ENCODE measurements at regions not wholly inside any gene's neighbourhood (a gene's known extent, or its start where the extent isn't known, plus 50 kb on each side); places are given as distances from the start of the nearest gene placed in this dataset.
A peak's percentile ranks its signal among the peaks of the same experiment; 100 is the strongest.
"Not testable (repeated sequence)": the region's sequence is repeated elsewhere in the genome, so short reads cannot be mapped to it uniquely, and the experiment has no call there.

GRCh38 chr3:107927361-107928083, 163.3 kb downstream of the CD47 start:
- no peaks in the 10 kb centered on the region for H3K9me3 Mint-ChIP-seq
- no peaks in the 10 kb centered on the region for H3K36me3 Mint-ChIP-seq (ENCODE audit: low read depth)
- intact Hi-C loops (cut with micrococcal nuclease), result loop anchor here (1.0 to 5.0 kb wide), 7 partner anchors 15 to 691 kb away; no protein-coding TSS in a partner anchor
- no peak overlapping the region for H3K27ac Mint-ChIP-seq
- peak overlapping the region; percentile 85 for H3K4me3 Mint-ChIP-seq
- peaks cover 18% of the 10 kb centered on the region for H3K27me3 Mint-ChIP-seq (ENCODE audit: insufficient read depth)
- H3K4me1 Mint-ChIP-seq (ENCODE audit: low read depth), result peaks cover 9% of the 10 kb centered on the region
- peak; percentile 50 for DNase-seq (ENCODE audit: low spot score)

- no peak for DNase-seq (ENCODE audit: low spot score)
- Mint-ChIP-seq H3K36me3 (ENCODE audit: low read depth) (no peaks in the 10 kb centered on the region), H3K27ac (no peak overlapping the region), H3K9me3 (no peaks in the 10 kb centered on the region), H3K27me3 (ENCODE audit: insufficient read depth) (peaks cover 18% of the 10 kb centered on the region), H3K4me3 (no peak overlapping the region), H3K4me1 (ENCODE audit: low read depth) (peaks cover 9% of the 10 kb centered on the region)
- intact Hi-C loops (cut with micrococcal nuclease), result loop anchor here (2.0 to 5.0 kb wide), 2 partner anchors 249 to 351 kb away; no protein-coding TSS in a partner anchor
Observed at GRCh38 chr3:107925851-107926250, 165.0 kb downstream of the CD47 start.

DNA sequence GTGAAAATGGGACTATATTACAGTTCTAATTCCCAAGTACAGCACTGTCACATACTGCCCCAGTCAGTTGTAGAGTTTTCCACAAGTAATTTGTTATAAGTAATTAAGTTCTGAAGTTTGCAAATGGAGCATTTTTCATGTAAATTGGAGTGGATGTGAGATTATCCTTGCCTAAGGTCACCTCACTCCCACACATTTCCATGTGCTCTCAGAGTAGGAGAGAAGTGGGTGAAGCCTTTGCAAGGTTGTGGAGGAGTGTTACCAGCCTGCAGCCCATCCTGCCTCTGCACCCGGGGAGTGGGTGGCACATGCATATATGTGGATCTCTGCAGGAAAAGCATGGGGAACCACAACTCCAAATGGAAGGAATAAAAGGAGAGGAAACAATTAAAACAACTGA, 169.8 kb downstream of the CD47 start:
- H3K4me1 Mint-ChIP-seq (ENCODE audit: low read depth), result no peaks in the 10 kb centered on the region
- DNase-seq (ENCODE audit: low spot score), result no peak
- intact Hi-C loops (cut with micrococcal nuclease), result no loop called here
- H3K27me3 Mint-ChIP-seq (ENCODE audit: insufficient read depth), result peaks cover 30% of the 10 kb centered on the region
- no peaks in the 10 kb centered on the region for H3K36me3 Mint-ChIP-seq (ENCODE audit: low read depth)
- no peak overlapping the region for H3K4me3 Mint-ChIP-seq
- H3K27ac Mint-ChIP-seq, result no peak overlapping the region
- no peaks in the 10 kb centered on the region for H3K9me3 Mint-ChIP-seq

- Mint-ChIP-seq H3K9me3 (no peaks in the 10 kb centered on the region), H3K4me3 (no peak overlapping the region), H3K36me3 (ENCODE audit: low read depth) (no peaks in the 10 kb centered on the region), H3K27me3 (ENCODE audit: insufficient read depth) (peaks cover 33% of the 10 kb centered on the region), H3K4me1 (ENCODE audit: low read depth) (no peaks in the 10 kb centered on the region), H3K27ac (no peak overlapping the region)
- intact Hi-C loops (cut with micrococcal nuclease), result no loop called here
- no peak for DNase-seq (ENCODE audit: low spot score)
Observed at GRCh38 chr3:107920538-107920937, 170.3 kb downstream of the CD47 start.

DNA sequence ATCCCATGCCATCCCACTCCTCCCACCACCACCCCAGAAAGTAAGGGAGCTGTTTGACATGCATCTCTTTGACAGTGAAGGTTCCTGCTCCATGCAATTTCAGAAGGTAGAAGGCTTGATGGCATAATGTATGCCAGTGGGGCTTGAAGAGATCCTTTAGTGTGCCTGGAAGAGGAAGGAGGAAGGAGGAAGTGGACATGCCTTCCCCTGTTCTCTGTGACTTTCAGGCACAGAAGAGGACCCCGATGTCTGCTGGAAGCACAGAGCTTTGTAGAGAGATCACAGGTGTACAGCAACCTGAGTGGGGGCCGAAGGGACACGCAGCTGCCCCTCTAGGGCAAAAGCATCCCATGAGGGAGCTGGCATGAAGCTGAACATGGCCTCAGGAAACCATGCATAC, 171.6 kb downstream of the CD47 start:
- H3K9me3 Mint-ChIP-seq, result no peaks in the 10 kb centered on the region
- H3K27ac Mint-ChIP-seq, result no peak overlapping the region
- peaks cover 38% of the 10 kb centered on the region for H3K27me3 Mint-ChIP-seq (ENCODE audit: insufficient read depth)
- DNase-seq (ENCODE audit: low spot score), result no peak
- H3K4me1 Mint-ChIP-seq (ENCODE audit: low read depth), result no peaks in the 10 kb centered on the region
- H3K36me3 Mint-ChIP-seq (ENCODE audit: low read depth), result no peaks in the 10 kb centered on the region
- H3K4me3 Mint-ChIP-seq, result no peak overlapping the region
- intact Hi-C loops (cut with micrococcal nuclease), result no loop called here

GRCh38 chr3:107916171-107916570, 174.7 kb downstream of the CD47 start:
- Mint-ChIP-seq H3K4me1 (ENCODE audit: low read depth) (peaks cover 6% of the 10 kb centered on the region), H3K4me3 (no peak overlapping the region), H3K9me3 (no peaks in the 10 kb centered on the region), H3K27me3 (ENCODE audit: insufficient read depth) (peaks cover 29% of the 10 kb centered on the region), H3K27ac (no peak overlapping the region), H3K36me3 (ENCODE audit: low read depth) (no peaks in the 10 kb centered on the region)
- no peak for DNase-seq (ENCODE audit: low spot score)
- intact Hi-C loops (cut with micrococcal nuclease), result no loop called here

DNA sequence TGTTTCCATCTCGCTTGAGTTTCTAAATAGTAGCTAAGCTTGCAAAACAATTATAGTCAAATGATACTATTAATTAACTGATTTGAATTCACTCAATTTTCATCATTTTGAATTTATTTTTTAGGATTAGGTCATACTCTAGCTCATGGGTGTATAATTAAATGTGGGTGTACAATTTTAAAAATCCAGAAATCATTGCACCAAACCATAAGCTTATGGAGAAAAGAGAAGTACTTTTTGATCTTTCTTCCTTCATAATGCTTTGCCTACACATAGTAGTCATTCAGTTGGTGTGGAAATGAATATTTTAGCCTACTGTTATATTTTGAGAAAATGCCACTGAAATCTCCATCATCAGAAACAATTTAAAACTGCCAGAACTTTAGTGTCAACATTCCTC, 175.1 kb downstream of the CD47 start:
- H3K4me1 Mint-ChIP-seq (ENCODE audit: low read depth), result peaks cover 10% of the 10 kb centered on the region
- no peak overlapping the region for H3K4me3 Mint-ChIP-seq
- no peaks in the 10 kb centered on the region for H3K36me3 Mint-ChIP-seq (ENCODE audit: low read depth)
- H3K27me3 Mint-ChIP-seq (ENCODE audit: insufficient read depth), result peaks cover 29% of the 10 kb centered on the region
- H3K9me3 Mint-ChIP-seq, result no peaks in the 10 kb centered on the region
- intact Hi-C loops (cut with micrococcal nuclease), result no loop called here
- DNase-seq (ENCODE audit: low spot score), result no peak
- H3K27ac Mint-ChIP-seq, result no peak overlapping the region

DNA sequence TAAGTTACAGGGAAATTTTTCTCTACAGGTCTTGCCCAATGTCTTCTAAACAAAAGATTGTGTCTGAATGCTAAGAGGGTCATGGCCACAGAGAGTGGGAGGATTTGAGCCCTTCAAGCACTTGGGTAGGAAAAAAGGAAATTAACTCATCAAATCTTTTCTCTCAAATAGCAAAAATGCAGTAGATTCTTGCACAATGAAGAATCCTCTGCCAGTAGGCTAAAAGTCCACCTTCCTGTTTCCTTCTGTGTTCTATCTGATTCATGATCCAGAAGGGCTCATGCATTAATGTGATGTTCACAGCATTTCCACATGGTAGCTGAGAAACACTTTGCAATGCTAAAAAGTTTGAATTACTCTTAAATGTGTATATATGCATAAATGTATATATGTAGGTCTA, 177.1 kb downstream of the CD47 start:
- Mint-ChIP-seq H3K36me3 (ENCODE audit: low read depth) (no peaks in the 10 kb centered on the region), H3K27ac (no peak overlapping the region), H3K4me1 (ENCODE audit: low read depth) (peaks cover 14% of the 10 kb centered on the region), H3K27me3 (ENCODE audit: insufficient read depth) (peaks cover 28% of the 10 kb centered on the region), H3K4me3 (no peak overlapping the region), H3K9me3 (no peaks in the 10 kb centered on the region)
- intact Hi-C loops (cut with micrococcal nuclease), result no loop called here
- no peak for DNase-seq (ENCODE audit: low spot score)

DNA sequence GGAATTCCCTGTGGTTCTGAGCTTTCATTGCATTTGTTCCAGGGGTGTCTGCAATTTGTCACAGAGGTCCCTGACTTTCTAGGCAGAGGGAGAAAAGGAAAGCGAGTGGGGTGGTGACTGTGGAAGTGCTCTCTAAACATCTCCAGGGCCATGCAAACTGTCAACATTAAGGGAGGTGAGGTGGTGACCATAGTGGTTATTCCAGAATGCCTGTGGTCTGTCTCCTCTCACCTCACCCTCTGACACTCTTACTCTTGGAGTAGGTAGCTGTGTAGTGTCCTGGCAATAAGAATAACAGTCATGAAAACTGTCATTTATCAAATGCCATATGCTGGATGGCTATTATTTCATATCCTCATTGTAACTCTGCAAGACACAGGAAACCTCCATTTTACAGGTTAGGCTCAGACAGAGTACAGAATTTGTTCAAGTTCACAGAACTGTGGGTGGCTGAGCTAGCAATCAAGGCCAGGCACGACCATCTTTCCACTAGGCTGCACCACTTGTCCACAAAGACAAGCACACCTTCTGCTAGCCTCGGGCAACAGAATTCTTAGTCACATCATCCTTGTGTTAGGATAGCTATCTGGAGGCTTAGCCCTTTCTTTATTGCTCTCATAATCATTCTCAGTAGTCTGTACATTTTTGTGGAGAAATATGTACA, 179.4 kb downstream of the CD47 start:
- H3K9me3 Mint-ChIP-seq, result no peaks in the 10 kb centered on the region
- DNase-seq (ENCODE audit: low spot score), result no peak
- peaks cover 12% of the 10 kb centered on the region for H3K27me3 Mint-ChIP-seq (ENCODE audit: insufficient read depth)
- no peak overlapping the region for H3K4me3 Mint-ChIP-seq
- intact Hi-C loops (cut with micrococcal nuclease), result loop anchor here (2.0 kb wide), 1 partner anchor 31 kb away; no protein-coding TSS in a partner anchor
- peaks cover 20% of the 10 kb centered on the region for H3K4me1 Mint-ChIP-seq (ENCODE audit: low read depth)
- H3K36me3 Mint-ChIP-seq (ENCODE audit: low read depth), result no peaks in the 10 kb centered on the region
- H3K27ac Mint-ChIP-seq, result no peak overlapping the region

- DNase-seq (ENCODE audit: low spot score), result no peak
- intact Hi-C loops (cut with micrococcal nuclease), result loop anchor here (2.0 kb wide), 1 partner anchor 32 kb away; no protein-coding TSS in a partner anchor
- H3K4me3 Mint-ChIP-seq, result no peak overlapping the region
Observed at GRCh38 chr3:107910713-107911259, 180.0 kb downstream of the CD47 start.

DNA sequence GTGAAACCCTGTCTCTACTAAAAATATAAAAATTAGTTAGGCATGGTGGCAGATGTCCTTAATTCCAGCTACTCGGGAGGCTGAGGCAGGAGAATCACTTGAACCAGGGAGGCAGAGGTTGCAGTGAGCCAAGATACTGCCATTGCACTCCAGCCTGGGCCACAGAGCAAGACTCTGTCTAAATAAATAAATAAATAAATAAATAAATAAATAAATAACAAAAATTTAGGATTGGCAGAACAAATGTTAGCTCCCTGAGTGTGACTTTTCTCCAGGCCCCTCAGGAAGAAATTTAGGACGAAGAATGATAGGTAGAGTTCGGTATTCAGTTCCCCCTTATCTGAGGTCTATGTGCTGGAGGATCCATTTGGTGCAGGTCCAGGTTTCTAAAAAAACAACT, 181.2 kb downstream of the CD47 start:
- H3K4me3 Mint-ChIP-seq; H3K36me3 Mint-ChIP-seq (ENCODE audit: low read depth); H3K9me3 Mint-ChIP-seq; DNase-seq (ENCODE audit: low spot score); H3K27ac Mint-ChIP-seq; intact Hi-C loops (cut with micrococcal nuclease); H3K27me3 Mint-ChIP-seq (ENCODE audit: insufficient read depth): not testable (repeated sequence)
- H3K4me1 Mint-ChIP-seq (ENCODE audit: low read depth), result peaks cover 20% of the 10 kb centered on the region

More at GRCh38 chr3:107910713-107911259, 180.0 kb downstream of the CD47 start:
- H3K9me3 Mint-ChIP-seq, result no peaks in the 10 kb centered on the region
- no peak overlapping the region for H3K27ac Mint-ChIP-seq
- H3K27me3 Mint-ChIP-seq (ENCODE audit: insufficient read depth), result peaks cover 6% of the 10 kb centered on the region
- H3K4me1 Mint-ChIP-seq (ENCODE audit: low read depth), result peaks cover 20% of the 10 kb centered on the region
- H3K36me3 Mint-ChIP-seq (ENCODE audit: low read depth), result no peaks in the 10 kb centered on the region

- no peak for DNase-seq (ENCODE audit: low spot score)
- Mint-ChIP-seq H3K4me3 (no peak overlapping the region), H3K36me3 (ENCODE audit: low read depth) (no peaks in the 10 kb centered on the region), H3K27me3 (ENCODE audit: insufficient read depth) (peaks cover 6% of the 10 kb centered on the region), H3K27ac (no peak overlapping the region), H3K4me1 (ENCODE audit: low read depth) (peaks cover 20% of the 10 kb centered on the region), H3K9me3 (no peaks in the 10 kb centered on the region)
- intact Hi-C loops (cut with micrococcal nuclease), result no loop called here
Observed at GRCh38 chr3:107907996-107908395, 182.8 kb downstream of the CD47 start.

DNA sequence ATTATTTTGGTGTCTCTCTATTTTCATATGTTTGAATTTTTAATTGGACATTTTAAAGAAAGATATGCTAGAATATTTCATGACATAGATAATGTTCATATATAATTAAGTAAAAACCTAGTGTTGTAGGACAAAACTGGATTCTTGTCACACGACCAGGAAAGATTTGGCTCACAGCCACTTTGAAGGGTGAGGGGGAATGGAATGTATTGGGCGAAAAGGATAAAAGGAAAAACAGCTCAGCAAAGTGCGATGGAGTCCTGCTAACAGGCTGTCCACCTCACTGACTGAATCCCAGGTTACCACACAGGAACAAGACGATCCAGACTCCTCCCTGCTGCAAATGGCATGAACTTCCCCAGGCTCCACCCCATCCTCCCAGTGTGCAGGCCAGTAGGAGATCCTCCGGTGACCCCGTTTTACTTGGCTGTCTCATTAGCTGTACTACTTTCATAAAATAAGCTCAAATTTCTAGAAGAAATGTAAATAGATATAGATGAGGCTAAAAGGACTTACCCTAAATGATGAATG, 186.2 kb downstream of the CD47 start:
- H3K36me3 Mint-ChIP-seq (ENCODE audit: low read depth), result no peaks in the 10 kb centered on the region
- DNase-seq (ENCODE audit: low spot score), result no peak
- H3K4me1 Mint-ChIP-seq (ENCODE audit: low read depth), result peaks cover 6% of the 10 kb centered on the region
- no peak overlapping the region for H3K27ac Mint-ChIP-seq
- intact Hi-C loops (cut with micrococcal nuclease), result no loop called here
- no peaks in the 10 kb centered on the region for H3K9me3 Mint-ChIP-seq
- peaks cover 17% of the 10 kb centered on the region for H3K27me3 Mint-ChIP-seq (ENCODE audit: insufficient read depth)
- H3K4me3 Mint-ChIP-seq, result no peak overlapping the region
